22Rv1 (cell line): ENCODE measurements at regions not wholly inside any gene's neighbourhood (a gene's known extent, or its start where the extent isn't known, plus 50 kb on each side); places are given as distances from the start of the nearest gene placed in this dataset.

Experiments used
- CTCF ChIP-seq: fragments of 450-650 bp; IDR thresholded peaks from 2 replicates; pipeline ENCODE4 v1.5.1; 2017; ENCODE audit warnings: mild to moderate bottlenecking
- ZFX ChIP-seq: fragments of 450-650 bp; IDR thresholded peaks from 2 replicates; pipeline ENCODE4 v1.6.1; 2017; ENCODE audit warnings: antibody characterized with exemption, borderline replicate concordance

GRCh38 chr6:28646650-28647049 is 121.0 kb downstream of the GPX5 start:
- TF ChIP-seq CTCF (no peak), ZFX (no peak)
